ENCODE measurements at regions not wholly inside any gene's neighbourhood (a gene's known extent, or its start where the extent isn't known, plus 50 kb on each side); places are given as distances from the start of the nearest gene placed in this dataset.

- Mint-ChIP-seq H3K9me3 (ENCODE audit: unreplicated experiment) (no peaks in the 10 kb centered on the region), H3K36me3 (ENCODE audit: insufficient read depth, unreplicated experiment) (no peaks in the 10 kb centered on the region), H3K27me3 (ENCODE audit: insufficient read depth, unreplicated experiment) (no peaks in the 10 kb centered on the region), H3K4me3 (ENCODE audit: unreplicated experiment) (no peak overlapping the region), H3K4me1 (ENCODE audit: low read depth, unreplicated experiment) (no peaks in the 10 kb centered on the region), H3K27ac (ENCODE audit: unreplicated experiment) (no peak overlapping the region)
- Histone ChIP-seq H3K36me3 (ENCODE audit: control insufficient read depth, insufficient read depth, low read length) (no peaks in the 10 kb centered on the region), H3K27me3 (replicated peaks; ENCODE audit: control insufficient read depth, insufficient read depth, low read length) (no peaks in the 10 kb centered on the region), H3K4me1 (no peaks in the 10 kb centered on the region), H3K9me3 (no peaks in the 10 kb centered on the region), H3K4me3 (ENCODE audit: low read depth, low read length) (no peak overlapping the region)
- intact Hi-C loops (cut with micrococcal nuclease; ENCODE audit: unreplicated experiment) = no loop called here
- no TSS peak for BruUV-seq (replicated peaks)
- POLR2A ChIA-PET = no interaction called here
- TF ChIP-seq CTCF (IDR thresholded peaks at IDR 0.05; ENCODE audit: insufficient read depth in 1 of 2, low read depth in 1 of 2, low read length in 1 of 2, severe bottlenecking in 1 of 2, unreplicated experiment in 1 of 2) = no peak
- DNase-seq = no peak
- CTCF ChIA-PET = no interaction called here
Observed at GRCh38 chr21:27139526-27139925, 172.6 kb upstream of the ADAMTS5 start.

GRCh38 chr21:27134516-27134915, 167.6 kb upstream of the ADAMTS5 start:
- CTCF ChIA-PET = no interaction called here
- no peak overlapping the region for H3K4me3 Mint-ChIP-seq (ENCODE audit: unreplicated experiment)
- Histone ChIP-seq H3K9me3 (no peaks in the 10 kb centered on the region), H3K27me3 (replicated peaks; ENCODE audit: control insufficient read depth, insufficient read depth, low read length) (no peaks in the 10 kb centered on the region), H3K4me3 (ENCODE audit: low read depth, low read length) (no peak overlapping the region), H3K4me1 (no peaks in the 10 kb centered on the region), H3K36me3 (ENCODE audit: control insufficient read depth, insufficient read depth, low read length) (no peaks in the 10 kb centered on the region)
- no peaks in the 10 kb centered on the region for H3K9me3 Mint-ChIP-seq (ENCODE audit: unreplicated experiment)
- H3K36me3 Mint-ChIP-seq (ENCODE audit: insufficient read depth, unreplicated experiment) = no peaks in the 10 kb centered on the region
- H3K27ac Mint-ChIP-seq (ENCODE audit: unreplicated experiment) = no peak overlapping the region
- intact Hi-C loops (cut with micrococcal nuclease; ENCODE audit: unreplicated experiment) = no loop called here
- DNase-seq = no peak
- BruUV-seq (replicated peaks) = no TSS peak
- TF ChIP-seq CTCF (IDR thresholded peaks at IDR 0.05; ENCODE audit: insufficient read depth in 1 of 2, low read depth in 1 of 2, low read length in 1 of 2, severe bottlenecking in 1 of 2, unreplicated experiment in 1 of 2) = no peak
- no peaks in the 10 kb centered on the region for H3K27me3 Mint-ChIP-seq (ENCODE audit: insufficient read depth, unreplicated experiment)
- H3K4me1 Mint-ChIP-seq (ENCODE audit: low read depth, unreplicated experiment) = no peaks in the 10 kb centered on the region
- POLR2A ChIA-PET = no interaction called here

GRCh38 chr21:27132266-27132665, 165.4 kb upstream of the ADAMTS5 start:
- H3K27me3 Mint-ChIP-seq (ENCODE audit: insufficient read depth, unreplicated experiment) = no peaks in the 10 kb centered on the region
- H3K4me3 Mint-ChIP-seq (ENCODE audit: unreplicated experiment) = no peak overlapping the region
- BruUV-seq (replicated peaks) = no TSS peak
- no peaks in the 10 kb centered on the region for H3K9me3 ChIP-seq
- ChIA-PET POLR2A (no interaction called here), CTCF (no interaction called here)
- intact Hi-C loops (cut with micrococcal nuclease; ENCODE audit: unreplicated experiment) = no loop called here
- H3K4me1 Mint-ChIP-seq (ENCODE audit: low read depth, unreplicated experiment) = no peaks in the 10 kb centered on the region
- no peaks in the 10 kb centered on the region for H3K4me1 ChIP-seq
- H3K36me3 ChIP-seq (ENCODE audit: control insufficient read depth, insufficient read depth, low read length) = no peaks in the 10 kb centered on the region
- H3K9me3 Mint-ChIP-seq (ENCODE audit: unreplicated experiment) = no peaks in the 10 kb centered on the region
- H3K4me3 ChIP-seq (ENCODE audit: low read depth, low read length) = no peak overlapping the region
- H3K36me3 Mint-ChIP-seq (ENCODE audit: insufficient read depth, unreplicated experiment) = no peaks in the 10 kb centered on the region
- DNase-seq = no peak
- no peak overlapping the region for H3K27ac Mint-ChIP-seq (ENCODE audit: unreplicated experiment)
- TF ChIP-seq CTCF (IDR thresholded peaks at IDR 0.05; ENCODE audit: insufficient read depth in 1 of 2, low read depth in 1 of 2, low read length in 1 of 2, severe bottlenecking in 1 of 2, unreplicated experiment in 1 of 2) = no peak
- no peaks in the 10 kb centered on the region for H3K27me3 ChIP-seq (replicated peaks; ENCODE audit: control insufficient read depth, insufficient read depth, low read length)

Data from Caco-2 (cell line).